GM19351 (cell line): ENCODE measurements at regions not wholly inside any gene's neighbourhood (a gene's known extent, or its start where the extent isn't known, plus 50 kb on each side); places are given as distances from the start of the nearest gene placed in this dataset.
"Not testable (repeated sequence)": the region's sequence is repeated elsewhere in the genome, so short reads cannot be mapped to it uniquely, and the experiment has no call there.

Source experiments
- ATAC-seq: cut with Tn5 transposase; IDR thresholded peaks from one replicate; pipeline ENCODE4 v1.9.1; 2021; ENCODE audit warnings: mild to moderate bottlenecking, moderate library complexity; ENCODE audit not compliant: unreplicated experiment

DNA sequence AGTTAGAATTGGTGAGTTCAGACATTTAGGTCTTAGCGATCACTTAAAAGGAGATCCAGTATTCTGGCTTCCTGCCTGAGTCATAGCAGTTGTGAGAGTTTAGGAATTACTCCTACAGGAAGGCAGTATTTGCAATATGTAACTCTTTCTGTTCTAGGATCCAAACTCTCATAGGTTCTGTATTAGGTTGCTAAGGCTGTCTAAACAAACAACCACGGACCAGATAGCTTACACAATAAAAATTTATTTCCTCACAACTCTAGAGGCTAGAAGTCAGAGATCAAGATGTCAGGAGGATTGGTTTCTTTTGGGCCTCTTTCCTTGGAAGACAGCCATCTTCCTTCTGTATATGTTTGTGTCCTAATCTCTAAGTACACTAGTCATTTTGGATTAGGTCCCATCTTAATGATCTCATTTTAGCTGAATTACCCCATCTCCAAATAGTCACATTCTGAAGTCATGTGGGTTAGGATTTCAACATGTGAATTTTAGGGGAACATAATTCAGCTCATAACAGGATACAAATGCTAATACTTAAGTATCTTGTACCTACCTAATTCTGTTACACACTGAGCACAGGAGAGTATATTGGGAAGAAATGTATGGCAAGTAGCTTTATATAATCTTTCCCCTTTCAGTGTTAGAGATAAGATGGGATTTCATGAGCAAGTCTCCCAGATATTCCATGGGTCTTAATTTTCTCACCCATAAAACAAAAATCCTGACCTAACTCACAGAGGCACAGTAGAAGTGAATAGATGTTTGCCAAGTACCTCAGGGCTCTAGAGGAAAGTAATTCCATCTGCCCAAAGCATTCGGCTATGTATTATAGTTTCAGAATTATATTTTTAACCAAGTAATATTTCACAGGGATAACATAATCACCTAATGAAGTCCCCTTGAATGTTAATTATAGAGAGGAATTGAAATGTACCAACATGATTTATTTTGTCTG, 144.4 kb downstream of the PTBP2 start:
- no peak for ATAC-seq

DNA sequence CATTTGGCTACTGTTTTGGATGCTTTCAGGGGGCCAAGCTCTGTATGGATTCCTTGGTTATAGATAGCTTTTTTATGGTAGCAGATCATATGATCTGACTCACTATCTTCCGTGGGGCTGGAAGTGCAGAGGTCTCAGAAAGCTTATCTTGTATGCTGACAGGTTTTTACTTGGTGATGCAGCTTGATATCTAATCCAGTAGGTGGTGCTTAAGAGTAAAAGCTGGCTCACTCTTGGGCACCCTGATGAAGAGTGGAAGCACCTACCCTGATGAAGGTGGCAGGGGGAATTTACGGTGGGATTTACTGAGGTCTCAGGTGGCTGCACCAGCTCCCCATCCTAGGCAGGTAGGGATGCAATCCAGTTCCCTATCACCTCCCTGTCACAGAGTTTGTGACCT, 151.2 kb downstream of the PTBP2 start:
- ATAC-seq: no peak

- no peak for ATAC-seq
These were observed 157.1 kb downstream of the PTBP2 start for GRCh38 chr1:96878640-96879039.

DNA sequence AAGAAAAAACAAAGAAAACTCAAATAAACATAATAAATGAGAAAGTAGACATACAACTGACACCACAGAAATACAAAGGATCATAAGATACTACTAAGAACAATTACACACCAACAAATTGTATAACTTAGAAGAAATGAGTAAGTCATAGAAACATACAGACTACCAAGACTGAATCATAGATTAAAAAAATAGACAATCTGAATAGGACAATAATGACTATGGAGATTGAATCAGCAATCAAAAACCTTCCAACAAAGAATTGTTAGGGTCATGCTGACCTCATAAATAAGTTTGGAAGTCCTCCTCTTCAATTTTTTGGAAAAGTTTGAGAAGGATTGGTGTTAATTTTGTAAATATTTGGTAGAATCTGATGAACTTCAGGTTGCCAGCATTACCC, 159.0 kb downstream of the PTBP2 start:
- ATAC-seq: no peak

DNA sequence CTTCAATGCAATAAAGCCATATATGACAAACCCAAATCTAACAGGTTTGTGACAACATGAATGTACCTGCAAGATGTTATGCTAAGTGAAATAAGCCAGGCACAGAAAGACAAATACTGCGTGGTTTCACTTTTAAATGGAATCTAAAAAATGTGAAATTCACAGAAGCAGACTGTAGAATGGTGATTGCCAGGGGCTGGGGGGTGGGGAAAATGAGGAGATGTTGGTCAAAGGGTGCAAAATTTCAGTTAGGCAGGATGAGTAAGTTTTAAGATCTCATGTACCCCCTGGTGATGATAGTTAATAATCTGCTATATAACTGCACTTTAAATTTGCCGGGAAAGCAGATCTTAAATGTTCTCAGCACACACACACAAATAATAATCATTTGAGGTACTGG, 160.5 kb downstream of the PTBP2 start:
- ATAC-seq: no peak

GRCh38 chr1:96886474-96886873, 164.9 kb downstream of the PTBP2 start:
- ATAC-seq: no peak

GRCh38 chr1:96887501-96887900, 165.9 kb downstream of the PTBP2 start:
- ATAC-seq: no peak

DNA sequence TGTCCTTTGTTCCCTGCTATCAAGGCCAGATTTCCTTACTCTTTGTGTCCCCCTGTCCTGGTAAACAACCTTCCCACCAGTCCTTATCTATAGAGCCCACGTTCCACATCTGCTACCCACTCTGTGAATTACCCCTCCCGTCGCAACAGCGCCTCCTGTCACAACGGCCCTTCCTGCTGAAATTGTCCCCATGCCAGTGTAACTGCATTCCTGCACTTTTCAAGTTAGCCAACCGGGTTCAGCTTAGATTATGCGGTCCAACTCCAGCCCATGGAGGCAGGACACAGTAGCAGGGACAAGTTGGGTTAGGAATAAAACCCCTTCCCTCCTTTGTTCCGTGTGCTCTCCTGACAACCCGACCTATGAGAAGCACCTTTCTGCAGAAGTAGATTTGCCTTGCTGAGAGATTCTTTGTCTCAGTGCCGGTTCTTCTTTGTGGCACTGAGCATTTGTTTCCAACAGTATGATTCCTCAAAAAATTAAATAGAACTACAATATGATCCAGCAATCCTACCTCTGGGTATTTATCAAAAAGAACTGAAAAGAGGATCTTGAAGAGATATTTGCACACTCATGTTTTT, 180.3 kb downstream of the PTBP2 start:
- ATAC-seq: no peak

- no peak for ATAC-seq
These were observed 190.7 kb downstream of the PTBP2 start for GRCh38 chr1:96912248-96912647.

GRCh38 chr1:96915701-96916100, 194.1 kb downstream of the PTBP2 start:
- not testable (repeated sequence) for ATAC-seq

DNA sequence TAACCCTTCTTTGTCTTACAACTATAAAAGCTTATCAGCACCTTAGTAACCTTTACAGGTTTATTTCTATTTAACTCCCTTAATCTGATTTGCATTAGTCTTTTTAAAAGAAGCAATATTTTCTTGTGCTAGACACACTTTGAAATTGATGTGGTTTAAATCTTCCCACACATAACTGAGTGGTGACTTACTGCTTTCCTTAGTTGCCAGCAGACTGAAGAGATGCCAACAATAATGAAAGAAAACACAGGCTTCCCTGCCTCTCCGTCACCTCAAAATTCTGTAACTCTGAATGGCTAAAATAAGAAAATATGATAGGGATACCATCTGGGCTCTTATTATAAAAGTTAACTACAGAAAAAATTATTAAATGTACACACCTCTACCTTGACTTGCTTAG, 196.8 kb downstream of the PTBP2 start:
- no peak for ATAC-seq

- no peak for ATAC-seq
These were observed 200.6 kb downstream of the PTBP2 start for GRCh38 chr1:96922181-96922580.

GRCh38 chr1:96923753-96924152, 202.2 kb downstream of the PTBP2 start:
- no peak for ATAC-seq

DNA sequence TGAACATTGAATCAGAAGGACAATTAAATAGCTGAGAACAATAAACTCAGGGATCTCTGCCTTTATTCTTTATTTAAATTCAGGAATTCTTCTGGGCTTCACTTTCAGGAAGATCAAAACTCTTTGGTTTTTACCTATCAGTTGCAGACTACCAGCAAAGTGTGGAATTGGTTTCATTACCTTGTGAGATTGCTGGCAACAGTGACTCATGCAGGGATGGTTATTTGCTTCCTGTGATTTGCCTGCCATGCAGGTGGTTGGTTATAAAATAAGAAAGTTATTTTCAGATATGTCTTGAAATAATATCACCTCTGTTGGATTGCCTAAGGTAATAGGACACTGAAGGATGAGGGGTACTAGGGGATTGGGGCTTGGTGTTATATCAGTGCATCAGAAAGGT, 204.6 kb downstream of the PTBP2 start:
- no peak for ATAC-seq

DNA sequence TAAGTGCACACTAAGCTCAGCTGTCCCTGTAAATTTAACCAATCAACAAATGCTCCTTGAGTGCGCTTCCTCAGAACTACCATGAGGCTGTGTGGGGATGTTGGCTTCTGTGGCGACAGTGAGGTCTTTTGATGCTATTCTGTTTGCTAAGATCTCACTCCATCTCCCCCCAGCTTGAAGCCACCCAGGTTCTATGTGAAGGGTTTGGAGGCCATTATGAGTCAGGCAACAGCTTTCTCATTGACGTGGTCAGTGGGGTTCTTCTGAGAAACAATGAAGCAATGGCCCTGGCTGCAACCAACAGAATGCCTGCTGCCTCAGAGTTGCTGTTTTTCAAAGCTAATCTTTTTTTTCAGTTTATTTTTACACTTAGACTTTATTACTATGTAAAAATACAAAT, 205.5 kb downstream of the PTBP2 start:
- no peak for ATAC-seq

DNA sequence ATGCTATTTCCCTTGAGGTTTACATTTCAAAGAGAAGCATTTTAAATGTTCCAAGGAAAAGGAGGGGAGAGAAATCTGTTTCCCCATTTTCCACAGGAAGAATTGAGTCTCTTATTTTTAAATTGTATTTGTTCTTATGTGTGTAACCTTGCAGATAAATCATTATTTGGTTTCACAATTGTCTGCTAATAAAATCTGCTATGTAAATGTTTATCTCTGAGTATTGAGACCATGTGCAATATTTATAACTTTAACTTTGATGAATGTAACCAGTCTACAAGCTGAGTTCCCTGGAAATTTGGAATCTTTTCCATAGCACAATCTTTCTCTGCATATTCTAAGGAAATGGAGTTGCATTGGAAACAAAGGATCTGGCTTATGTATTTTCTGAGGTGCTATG, 209.6 kb downstream of the PTBP2 start:
- no peak for ATAC-seq

DNA sequence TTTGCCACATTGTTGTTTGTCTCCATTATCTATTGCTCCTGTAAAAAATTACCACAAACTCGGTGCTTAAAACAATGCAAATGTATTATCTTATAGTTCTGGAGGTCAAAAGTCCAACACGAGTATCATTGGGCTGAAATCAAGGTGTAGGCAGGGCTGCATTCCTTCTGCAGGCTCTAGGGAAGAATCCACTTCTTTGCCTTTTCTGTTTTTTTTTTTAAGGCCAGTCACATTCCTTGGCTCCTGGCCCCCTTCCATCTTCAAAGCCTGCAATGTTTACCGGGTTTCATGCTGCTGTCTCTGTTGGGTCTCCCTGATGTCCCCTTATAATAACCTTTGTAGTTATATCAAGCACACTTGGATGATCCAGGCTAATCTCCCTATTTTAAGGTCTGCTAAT, 212.7 kb downstream of the PTBP2 start:
- no peak for ATAC-seq

GRCh38 chr1:96944432-96945092, 223.0 kb downstream of the PTBP2 start:
- ATAC-seq: no peak

- ATAC-seq: no peak
These were observed 224.0 kb downstream of the PTBP2 start for GRCh38 chr1:96945509-96946084.

- no peak for ATAC-seq
These were observed 233.9 kb downstream of the PTBP2 start for GRCh38 chr1:96955307-96956012.

DNA sequence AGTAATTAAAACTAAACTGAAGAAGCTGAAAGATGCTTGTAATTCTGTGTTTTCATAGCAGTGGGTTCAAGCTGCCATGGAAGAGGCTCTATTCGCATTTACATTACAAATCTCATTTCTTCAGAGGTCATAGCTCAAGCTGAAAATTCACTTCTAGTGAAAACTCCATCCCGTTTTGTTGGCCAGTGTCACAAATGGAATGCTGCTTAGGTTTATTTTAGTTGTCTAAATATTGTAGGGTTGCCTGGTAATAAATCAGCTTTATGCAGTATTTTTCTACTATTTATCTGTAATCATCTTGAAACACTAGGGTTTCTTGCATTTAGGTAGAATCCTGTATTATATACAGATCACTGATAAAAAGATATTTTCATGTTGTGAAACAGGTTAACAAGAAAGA, 240.6 kb downstream of the PTBP2 start:
- no peak for ATAC-seq
